OCI-LY1 (cell line): ENCODE measurements at regions not wholly inside any gene's neighbourhood (a gene's known extent, or its start where the extent isn't known, plus 50 kb on each side); places are given as distances from the start of the nearest gene placed in this dataset.

Experiments used
- H2AFZ ChIP-seq: fragments of 200-600 bp; sonication (generic), shearing (Covaris generic); 2 replicates; pipeline ENCODE4 v1.6.0; 2014; ENCODE audit warnings: antibody characterized with exemption, mild to moderate bottlenecking, low read length
- H3F3A ChIP-seq: fragments of 200-600 bp; sonication (generic), shearing (Covaris generic); 2 replicates; pipeline ENCODE4 v1.6.0; 2014; ENCODE audit warnings: mild to moderate bottlenecking, antibody characterized with exemption, low read length, moderate library complexity; ENCODE audit not compliant: insufficient read depth
- H3K27ac ChIP-seq: fragments of 200-600 bp; sonication (generic); 2 replicates; pipeline ENCODE4 v1.5.1; 2014; ENCODE audit warnings: low read length, mixed run types, mild to moderate bottlenecking, low read depth; ENCODE audit not compliant: poor library complexity, severe bottlenecking
- H3K27me3 ChIP-seq: fragments of 200-600 bp; sonication (generic); 2 replicates; pipeline ENCODE4 v1.6.0; 2014; ENCODE audit warnings: antibody characterized with exemption, mild to moderate bottlenecking, low read length, moderate library complexity; ENCODE audit not compliant: insufficient read depth
- H3K36me3 ChIP-seq: fragments of 200-600 bp; sonication (generic); 2 replicates; pipeline ENCODE4 v1.6.1; 2014; ENCODE audit warnings: mild to moderate bottlenecking, antibody characterized with exemption, low read length, moderate library complexity, mixed read lengths; ENCODE audit not compliant: insufficient read depth
- H3K4me1 ChIP-seq: fragments of 200-600 bp; sonication (generic); 2 replicates; pipeline ENCODE4 v1.5.1; 2014; ENCODE audit warnings: mild to moderate bottlenecking, low read length, moderate library complexity; ENCODE audit not compliant: insufficient read depth, severe bottlenecking
- H3K4me2 ChIP-seq: fragments of 200-600 bp; sonication (generic), shearing (Covaris generic); 2 replicates; pipeline ENCODE4 v1.6.1; 2014; ENCODE audit warnings: low read length
- H3K4me3 ChIP-seq: fragments of 200-600 bp; sonication (generic); 2 replicates; pipeline ENCODE4 v1.5.1; 2014; ENCODE audit warnings: low read length, low read depth, mild to moderate bottlenecking, mixed read lengths; ENCODE audit not compliant: poor library complexity, severe bottlenecking
- H3K79me2 ChIP-seq: fragments of 200-600 bp; shearing (Covaris generic); 2 replicates; pipeline ENCODE4 v1.6.1; 2016; ENCODE audit warnings: mixed run types, low read length, mixed read lengths; ENCODE audit not compliant: insufficient read depth
- H3K9ac ChIP-seq: fragments of 200-600 bp; sonication (generic), shearing (Covaris generic); 2 replicates; pipeline ENCODE4 v1.6.1; 2014; ENCODE audit warnings: mild to moderate bottlenecking, low read length, mixed read lengths
- H3K9me2 ChIP-seq: fragments of 200-600 bp; sonication (generic), shearing (Covaris generic); 2 replicates; pipeline ENCODE4 v1.6.1; 2014; ENCODE audit warnings: low read depth, mild to moderate bottlenecking, low read length, mixed read lengths
- H3K9me3 ChIP-seq: fragments of 200-600 bp; shearing (Covaris generic); 2 replicates; pipeline ENCODE4 v1.6.1; 2014; ENCODE audit warnings: low read length, mixed read lengths
- H4K20me1 ChIP-seq: fragments of 200-600 bp; sonication (generic), shearing (Covaris generic); 2 replicates; pipeline ENCODE4 v1.6.0; 2016; ENCODE audit warnings: mild to moderate bottlenecking, low read length; ENCODE audit not compliant: insufficient read depth
- CTCF ChIP-seq: fragments of 200-600 bp; sonication (generic), shearing (Covaris generic); IDR thresholded peaks from 2 replicates; pipeline ENCODE4 v1.5.1; 2017; ENCODE audit warnings: mild to moderate bottlenecking, antibody characterized with exemption, low read length, moderate library complexity, mixed read lengths
- EZH2 ChIP-seq: fragments of 200-600 bp; sonication (generic), shearing (Covaris generic); IDR thresholded peaks from 2 replicates; pipeline ENCODE4 v1.8.0; 2017; ENCODE audit warnings: borderline replicate concordance, mixed run types, mild to moderate bottlenecking, antibody characterized with exemption, low read length, moderate library complexity, mixed read lengths

GRCh38 chr21:30072496-30072895 lies 94.1 kb downstream of the CLDN17 start:
- TF ChIP-seq EZH2: no peak
- TF ChIP-seq CTCF: peak; percentile 29; the same call in 1 of the 2 replicates
- H3K4me3 ChIP-seq: no peak overlapping the region
- no peaks in the 10 kb centered on the region for H3F3A ChIP-seq
- no peaks in the 10 kb centered on the region for H4K20me1 ChIP-seq
- no peaks in the 10 kb centered on the region for H3K36me3 ChIP-seq
- no peak overlapping the region for H3K9ac ChIP-seq
- H3K27ac ChIP-seq: no peak overlapping the region
- no peaks in the 10 kb centered on the region for H3K79me2 ChIP-seq
- H3K4me1 ChIP-seq: no peaks in the 10 kb centered on the region
- no peaks in the 10 kb centered on the region for H3K27me3 ChIP-seq
- no peak overlapping the region for H3K4me2 ChIP-seq
- H3K9me3 ChIP-seq: no peaks in the 10 kb centered on the region
- no peak overlapping the region for H2AFZ ChIP-seq
- H3K9me2 ChIP-seq: no peaks in the 10 kb centered on the region

GRCh38 chr21:30058928-30059327 lies 107.7 kb downstream of the CLDN17 start:
- H3F3A ChIP-seq: no peaks in the 10 kb centered on the region
- no peak overlapping the region for H3K4me2 ChIP-seq
- H2AFZ ChIP-seq: no peak overlapping the region
- no peaks in the 10 kb centered on the region for H3K9me3 ChIP-seq
- no peaks in the 10 kb centered on the region for H3K79me2 ChIP-seq
- no peaks in the 10 kb centered on the region for H4K20me1 ChIP-seq
- H3K27ac ChIP-seq: no peak overlapping the region
- H3K9ac ChIP-seq: no peak overlapping the region
- H3K9me2 ChIP-seq: no peaks in the 10 kb centered on the region
- no peaks in the 10 kb centered on the region for H3K27me3 ChIP-seq
- no peaks in the 10 kb centered on the region for H3K36me3 ChIP-seq
- H3K4me3 ChIP-seq: no peak overlapping the region
- TF ChIP-seq CTCF (no peak), EZH2 (no peak)
- H3K4me1 ChIP-seq: no peaks in the 10 kb centered on the region

- Histone ChIP-seq H3F3A (no peaks in the 10 kb centered on the region), H3K9me2 (no peaks in the 10 kb centered on the region)
- no peak for TF ChIP-seq EZH2
- TF ChIP-seq CTCF: no peak
These were observed 109.5 kb downstream of the CLDN17 start for GRCh38 chr21:30057108-30057507.

More at GRCh38 chr21:30057108-30057507, 109.5 kb downstream of the CLDN17 start:
- Histone ChIP-seq H2AFZ (no peak overlapping the region), H3K4me1 (no peaks in the 10 kb centered on the region), H3K4me2 (no peak overlapping the region), H3K9ac (no peak overlapping the region), H4K20me1 (no peaks in the 10 kb centered on the region), H3K79me2 (no peaks in the 10 kb centered on the region), H3K27ac (no peak overlapping the region), H3K27me3 (no peaks in the 10 kb centered on the region), H3K36me3 (no peaks in the 10 kb centered on the region), H3K4me3 (no peak overlapping the region), H3K9me3 (no peaks in the 10 kb centered on the region)
